H1 (cell line): ENCODE measurements at regions not wholly inside any gene's neighbourhood (a gene's known extent, or its start where the extent isn't known, plus 50 kb on each side); places are given as distances from the start of the nearest gene placed in this dataset.

Source experiments
- CTCF ChIA-PET: fragments of 300-600 bp; sonication (Branson Sonifier 250); formaldehyde crosslinking; loops from one replicate; lab custom pipeline; 2021; ENCODE audit not compliant: partially characterized antibody; lab: Charles Lee
- POLR2A ChIA-PET: fragments of 300-600 bp; sonication (Branson Sonifier 250); formaldehyde crosslinking; loops from one replicate; lab custom pipeline; 2021; ENCODE audit warnings: inconsistent platforms; ENCODE audit not compliant: partially characterized antibody; lab: Charles Lee
- DNase-seq, 2 experiments: peaks; one replicate each; pipeline versions ENCODE4 v3.0.0 to v3.0.0-alpha.2; 2010 to 2022; ENCODE audit warnings: low spot score in 2 of 2, low read depth in 1 of 2, mixed read lengths in 1 of 2
- FAIRE-seq: peaks from 2 replicates; lab custom pipeline; 2011; peaks lifted over from hg19 to GRCh38; lab: Jason Lieb, UNC
- H2AFZ ChIP-seq: 2 replicates; pipeline ENCODE4 v1.8.1; 2012; ENCODE audit warnings: low read length, inconsistent platforms
- H2AK5ac ChIP-seq: 2 replicates; pipeline ENCODE4 v1.6.1; 2013; ENCODE audit warnings: low read depth, low read length
- H2BK120ac ChIP-seq: replicated peaks from 2 replicates; pipeline ENCODE3; 2013; ENCODE audit warnings: low read depth, low read length, inconsistent platforms
- H2BK12ac ChIP-seq: 2 replicates; pipeline ENCODE4 v1.6.1; 2013; ENCODE audit warnings: low read depth, low read length
- H2BK15ac ChIP-seq: 2 replicates; pipeline ENCODE4 v1.6.1; 2013; ENCODE audit warnings: low read length
- H2BK20ac ChIP-seq: 2 replicates; pipeline ENCODE4 v1.6.1; 2013; ENCODE audit warnings: low read length
- H2BK5ac ChIP-seq: 2 replicates; pipeline ENCODE4 v1.6.1; 2013; ENCODE audit warnings: low read depth, low read length
- H3K14ac ChIP-seq: 2 replicates; pipeline ENCODE4 v1.6.1; 2013; ENCODE audit warnings: inconsistent platforms; ENCODE audit not compliant: insufficient read length
- H3K18ac ChIP-seq: 2 replicates; pipeline ENCODE4 v1.6.1; 2013; ENCODE audit warnings: low read length; ENCODE audit errors: extremely low read depth
- H3K23ac ChIP-seq: 2 replicates; pipeline ENCODE4 v1.6.1; 2013; ENCODE audit warnings: inconsistent platforms; ENCODE audit not compliant: insufficient read length
- H3K23me2 ChIP-seq: 2 replicates; pipeline ENCODE4 v1.6.1; 2013; ENCODE audit warnings: low read depth, low read length
- H3K27ac ChIP-seq: 2 replicates; pipeline ENCODE4 v1.6.1; 2011; ENCODE audit warnings: low read depth, low read length, inconsistent platforms
- H3K27me3 ChIP-seq, 4 experiments: replicated peaks in 1 of 4; 1 replicate in 1 of 4; 2 replicates in 3 of 4; pipeline versions ENCODE4 v1.6.1 to v1.8.1; 2011 to 2013; ENCODE audit warnings: low read length in 3 of 4, mild to moderate bottlenecking in 3 of 4, inconsistent platforms in 2 of 4, mixed read lengths in 2 of 4, moderate library complexity in 1 of 4; ENCODE audit not compliant: control insufficient read depth in 3 of 4, insufficient read depth in 3 of 4; ENCODE audit errors: extremely low read depth in 1 of 4
- H3K36me3 ChIP-seq, 4 experiments: 2 replicates each; pipeline versions ENCODE4 v1.6.1 to v1.8.1; 2011 to 2013; ENCODE audit warnings: mild to moderate bottlenecking in 4 of 4, low read length in 3 of 4, moderate library complexity in 2 of 4, control low read depth in 1 of 4, inconsistent platforms in 1 of 4; ENCODE audit not compliant: insufficient read depth in 4 of 4, control insufficient read depth in 2 of 4
- H3K4ac ChIP-seq: replicated peaks from 2 replicates; pipeline ENCODE3; 2013; ENCODE audit warnings: low read length, low read depth, mixed read lengths, inconsistent platforms; ENCODE audit not compliant: insufficient read length
- H3K4me1 ChIP-seq, 4 experiments: replicated peaks in 1 of 4; 1 replicate in 1 of 4; 2 replicates in 3 of 4; pipeline versions ENCODE4 v1.6.1 to v1.8.1; 2011 to 2013; ENCODE audit warnings: low read length in 3 of 4, inconsistent platforms in 2 of 4, mixed read lengths in 1 of 4; ENCODE audit not compliant: insufficient read depth in 4 of 4, control insufficient read depth in 3 of 4
- H3K4me2 ChIP-seq, 2 experiments: 2 replicates each; pipeline versions ENCODE4 v1.6.1 to v1.8.1; 2011 to 2013; ENCODE audit warnings: low read depth in 2 of 2, low read length in 2 of 2, control low read depth in 1 of 2, inconsistent platforms in 1 of 2, mild to moderate bottlenecking in 1 of 2; ENCODE audit not compliant: insufficient read depth in 1 of 2
- H3K4me3 ChIP-seq, 4 experiments: fragments of 200-600, 300-600 bp in 1 of 4; sonication (generic), shearing (Covaris generic), sonication (Bioruptor Twin) in 1 of 4; 2 replicates each; pipeline versions ENCODE4 v1.5.1 to v1.8.1; 2011 to 2016; ENCODE audit warnings: low read length in 4 of 4, low read depth in 3 of 4, control low read depth in 2 of 4, inconsistent platforms in 2 of 4, mild to moderate bottlenecking in 2 of 4, mixed read lengths in 1 of 4, moderate library complexity in 1 of 4; ENCODE audit not compliant: insufficient read depth in 2 of 4; ENCODE audit errors: extremely low read depth in 1 of 4
- H3K56ac ChIP-seq: replicated peaks from 2 replicates; pipeline ENCODE3; 2013; ENCODE audit warnings: low read depth, mild to moderate bottlenecking, mixed read lengths, low read length, inconsistent platforms; ENCODE audit not compliant: insufficient read length
- H3K79me1 ChIP-seq: 2 replicates; pipeline ENCODE4 v1.6.1; 2013; ENCODE audit warnings: low read depth, low read length, control low read depth
- H3K79me2 ChIP-seq, 2 experiments: 2 replicates each; pipeline versions ENCODE4 v1.6.1 to v1.8.1; 2012 to 2013; ENCODE audit warnings: low read length in 2 of 2, mild to moderate bottlenecking in 2 of 2, inconsistent platforms in 1 of 2; ENCODE audit not compliant: insufficient read depth in 2 of 2, control insufficient read depth in 1 of 2
- H3K9ac ChIP-seq, 4 experiments: replicated peaks in 1 of 4; 1 replicate in 1 of 4; 2 replicates in 3 of 4; pipeline versions ENCODE4 v1.6.1 to v1.8.1; 2011 to 2013; ENCODE audit warnings: low read depth in 3 of 4, low read length in 3 of 4, control low read depth in 2 of 4, mild to moderate bottlenecking in 2 of 4, moderate library complexity in 2 of 4, inconsistent platforms in 1 of 4; ENCODE audit errors: extremely low read depth in 1 of 4
- H3K9me3 ChIP-seq, 2 experiments: 2 replicates each; pipeline versions ENCODE4 v1.6.1 to v1.8.1; 2012 to 2013; ENCODE audit warnings: mild to moderate bottlenecking in 2 of 2, moderate library complexity in 2 of 2, control low read depth in 1 of 2, inconsistent platforms in 1 of 2, low read depth in 1 of 2, low read length in 1 of 2, mixed read lengths in 1 of 2; ENCODE audit not compliant: insufficient read depth in 2 of 2
- H4K20me1 ChIP-seq, 2 experiments: replicated peaks in 1 of 2; 2 replicates each; pipeline versions ENCODE3 to v1.8.1; 2011 to 2013; ENCODE audit warnings: inconsistent platforms in 2 of 2, low read length in 2 of 2, mild to moderate bottlenecking in 1 of 2; ENCODE audit not compliant: insufficient read depth in 2 of 2, control insufficient read depth in 1 of 2
- H4K5ac ChIP-seq: 2 replicates; pipeline ENCODE4 v1.6.1; 2013; ENCODE audit warnings: low read length, low read depth, mixed read lengths, inconsistent platforms; ENCODE audit not compliant: insufficient read length
- H4K8ac ChIP-seq: 2 replicates; pipeline ENCODE4 v1.8.0; 2013; ENCODE audit warnings: mild to moderate bottlenecking, moderate library complexity, low read length, inconsistent platforms; ENCODE audit not compliant: insufficient read depth; ENCODE audit errors: extremely low read depth
- H4K91ac ChIP-seq: replicated peaks from 2 replicates; pipeline ENCODE3; 2013; ENCODE audit warnings: low read length, mixed read lengths, inconsistent platforms; ENCODE audit not compliant: insufficient read length
- ASH2L ChIP-seq: fragments of 200-600, 300-600 bp; sonication (generic); IDR thresholded peaks from one replicate; pipeline ENCODE4 v1.7.1; 2017; ENCODE audit warnings: low read length
- BRCA1 ChIP-seq: IDR thresholded peaks from 2 replicates; pipeline ENCODE4 v1.6.1; 2012; ENCODE audit warnings: low read depth, low read length, improper control_type of control experiment
- CHD2 ChIP-seq: IDR thresholded peaks from 2 replicates; pipeline ENCODE4 v1.6.1; 2012; ENCODE audit warnings: low read length, improper control_type of control experiment
- FOSL1 ChIP-seq: IDR thresholded peaks from 2 replicates; pipeline ENCODE4 v1.6.1; 2011; ENCODE audit warnings: mild to moderate bottlenecking, low read depth, low read length, moderate library complexity; ENCODE audit not compliant: insufficient read depth
- HDAC2 ChIP-seq, 2 experiments: fragments of 300-600 bp in 1 of 2; sonication (generic) in 1 of 2; IDR thresholded peaks; 2 replicates each; pipeline ENCODE4 v1.6.1; 2011 to 2012; ENCODE audit warnings: low read depth in 2 of 2, low read length in 2 of 2, mild to moderate bottlenecking in 2 of 2, moderate library complexity in 2 of 2, borderline replicate concordance in 1 of 2, inconsistent platforms in 1 of 2
- KDM1A ChIP-seq: fragments of 200-600, 300-600 bp; sonication (generic); IDR thresholded peaks from 2 replicates; pipeline ENCODE4 v1.7.1; 2016; ENCODE audit warnings: mild to moderate bottlenecking, low read length, borderline replicate concordance
- KDM4A ChIP-seq: IDR thresholded peaks from one replicate; pipeline ENCODE4 v1.7.1; 2012; ENCODE audit warnings: low read depth, mild to moderate bottlenecking, moderate library complexity, low read length, inconsistent platforms; ENCODE audit not compliant: severe bottlenecking
- RNF2 ChIP-seq: fragments of 200-900, 300-1000 bp; sonication (generic); IDR thresholded peaks from 2 replicates; pipeline ENCODE4 v1.7.1; 2016; ENCODE audit warnings: borderline replicate concordance, low read depth, mild to moderate bottlenecking, antibody characterized with exemption, low read length; ENCODE audit not compliant: poor library complexity, severe bottlenecking; ENCODE audit errors: missing control alignments
- SIRT6 ChIP-seq: IDR thresholded peaks from one replicate; pipeline ENCODE4 v1.7.1; 2012; ENCODE audit warnings: low read length, inconsistent platforms
- SRF ChIP-seq: IDR thresholded peaks from 2 replicates; pipeline ENCODE4 v1.6.1; 2011; ENCODE audit warnings: mild to moderate bottlenecking, low read depth, low read length, moderate library complexity
- TAF7 ChIP-seq: optimal IDR thresholded peaks from 2 replicates; pipeline ENCODE3; 2011; ENCODE audit warnings: low read depth, mild to moderate bottlenecking, inconsistent platforms, low read length, moderate library complexity, borderline replicate concordance
- TEAD4 ChIP-seq: IDR thresholded peaks from 2 replicates; pipeline ENCODE4 v1.6.1; 2012; ENCODE audit warnings: low read depth, low read length, inconsistent platforms, mixed read lengths
- YY1 ChIP-seq: IDR thresholded peaks from 2 replicates; pipeline ENCODE4 v1.6.1; 2011; ENCODE audit warnings: low read depth, mild to moderate bottlenecking, low read length
- WGBS, 2 experiments: shearing (Covaris generic) in 1 of 2; methylation state at CpG; one replicate each; pipeline versions ENCODE4 v1.1.6 to v1.1.7; 2013 to 2015; ENCODE audit warnings: low lambda C conversion rate in 2 of 2, mixed read lengths in 2 of 2, inconsistent platforms in 1 of 2, low coverage in 1 of 2, missing lambda C conversion rate in 1 of 2; ENCODE audit not compliant: insufficient replicate concordance in 2 of 2, insufficient coverage in 1 of 2, insufficient read length in 1 of 2; ENCODE audit errors: extremely low coverage in 1 of 2, missing lambda C conversion rate in 1 of 2; 5-methylcytosine and 5-hydroxymethylcytosine counted together

DNA sequence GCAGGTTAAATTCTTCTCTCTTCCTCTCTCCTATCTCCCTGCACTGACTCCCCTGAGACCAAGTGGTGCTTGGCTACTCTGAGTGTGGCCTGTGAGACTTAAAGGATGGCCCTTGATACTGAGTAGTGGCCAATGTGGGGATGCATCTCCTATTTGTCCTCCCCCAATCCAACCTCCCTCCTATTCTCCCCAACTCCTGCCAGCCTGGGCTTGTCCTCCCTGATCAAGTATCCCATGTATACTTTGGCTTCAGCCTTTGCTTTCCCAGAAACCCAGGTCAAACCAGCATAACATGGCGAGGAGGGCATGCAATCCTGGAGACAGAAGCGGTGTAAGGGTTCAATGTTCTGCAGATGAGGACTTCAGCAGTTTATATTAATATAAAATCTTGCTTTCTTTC lies 77.9 kb upstream of the GRB10 start:
- peaks cover 0 to 2% (median 0%) of the 10 kb centered on the region in 4 experiments; a peak in 2 of 7 replicates for H3K4me1 ChIP-seq
- H3K4me2 ChIP-seq: no peak overlapping the region
- H3K14ac ChIP-seq: no peak overlapping the region
- H3K27me3 ChIP-seq: no peaks in the 10 kb centered on the region
- H4K91ac ChIP-seq: no peak overlapping the region
- no peak overlapping the region for H3K23ac ChIP-seq
- no peak overlapping the region for H2BK120ac ChIP-seq
- H3K4me3 ChIP-seq: no peak overlapping the region
- H2AFZ ChIP-seq: no peak overlapping the region
- H3K56ac ChIP-seq: no peak overlapping the region
- H2BK15ac ChIP-seq: no peak overlapping the region
- 93% methylated on average over 2 of the region's 2 CpGs; no CpG with 5 or more reads in 1 of the 2 experiments for WGBS, 2 experiments
- H2BK12ac ChIP-seq: no peak overlapping the region
- POLR2A ChIA-PET: no interaction called here
- no peak overlapping the region for H2BK20ac ChIP-seq
- H3K9ac ChIP-seq: no peak overlapping the region
- no peaks in the 10 kb centered on the region for H4K20me1 ChIP-seq
- no peak for DNase-seq
- TF ChIP-seq TEAD4 (no peak), SRF (no peak), KDM1A (no peak), HDAC2 (IDR thresholded peaks at IDR 0.05; ENCODE audit: borderline replicate concordance in 1 of 2, low read depth in 2 of 2, low read length in 2 of 2) (no peak), CHD2 (no peak), ASH2L (no peak), RNF2 (no peak), FOSL1 (no peak), YY1 (no peak), SIRT6 (no peak), TAF7 (no peak), BRCA1 (no peak), KDM4A (no peak)
- no peaks in the 10 kb centered on the region for H3K9me3 ChIP-seq
- no peak for FAIRE-seq
- H4K8ac ChIP-seq: no peak overlapping the region
- H3K36me3 ChIP-seq: no peaks in the 10 kb centered on the region
- H4K5ac ChIP-seq: no peak overlapping the region
- no peak overlapping the region for H3K27ac ChIP-seq
- CTCF ChIA-PET: no interaction called here
- no peaks in the 10 kb centered on the region for H3K79me1 ChIP-seq
- H3K23me2 ChIP-seq: no peaks in the 10 kb centered on the region
- no peak overlapping the region for H3K4ac ChIP-seq
- H2AK5ac ChIP-seq: no peak overlapping the region
- no peak overlapping the region for H3K18ac ChIP-seq
- H2BK5ac ChIP-seq: no peak overlapping the region
- H3K79me2 ChIP-seq: no peaks in the 10 kb centered on the region
